Left ventricle myocardium inferior (tissue), 1 donor: ENCODE measurements at regions not wholly inside any gene's neighbourhood (a gene's known extent, or its start where the extent isn't known, plus 50 kb on each side); places are given as distances from the start of the nearest gene placed in this dataset.

Source experiments
- DNase-seq: peaks from one replicate; pipeline ENCODE4 v3.0.0-alpha.2; 2020
- H3K27ac ChIP-seq: fragments of 200-600 bp; replicated peaks from 2 replicates; pipeline ENCODE4 v1.8.0; 2021
- H3K27me3 ChIP-seq: fragments of 200-600 bp; 2 replicates; pipeline ENCODE4 v1.8.0; 2021; ENCODE audit warnings: low read depth
- H3K36me3 ChIP-seq: fragments of 200-600 bp; 2 replicates; pipeline ENCODE4 v1.8.0; 2021
- H3K4me1 ChIP-seq: fragments of 200-600 bp; 2 replicates; pipeline ENCODE4 v1.8.0; 2021
- H3K4me3 ChIP-seq: fragments of 200-600 bp; 2 replicates; pipeline ENCODE4 v1.8.0; 2021; ENCODE audit warnings: mild to moderate bottlenecking, moderate library complexity
- H3K9me3 ChIP-seq: fragments of 200-600 bp; replicated peaks from 2 replicates; pipeline ENCODE4 v1.8.0; 2021
- CTCF ChIP-seq: fragments of 200-600 bp; IDR thresholded peaks from 2 replicates; pipeline ENCODE4 v1.8.0; 2021; ENCODE audit warnings: antibody characterized with exemption, mild to moderate bottlenecking, borderline replicate concordance
- intact Hi-C: fragments of 100-400 bp; cut with micrococcal nuclease; formaldehyde crosslinking; loops from one replicate; pipeline ENCODE4 v1.11.0; 2022
- donor health status: DM: no; HTN: yes; CAD: no; lungs with severe emphysema.

- DNase-seq, result no peak
- no peak overlapping the region for H3K27ac ChIP-seq
- TF ChIP-seq CTCF, result no peak
- H3K9me3 ChIP-seq, result no peaks in the 10 kb centered on the region
- no peaks in the 10 kb centered on the region for H3K36me3 ChIP-seq
- H3K4me3 ChIP-seq, result no peak overlapping the region
- peaks cover 11% of the 10 kb centered on the region for H3K27me3 ChIP-seq
- no peaks in the 10 kb centered on the region for H3K4me1 ChIP-seq
- intact Hi-C loops, result no loop called here
Measured at GRCh38 chr4:111699165-111699564, 446.1 kb upstream of the FAM241A start.

GRCh38 chr4:111701102-111701501 lies 444.2 kb upstream of the FAM241A start:
- H3K27ac ChIP-seq, result no peak overlapping the region
- DNase-seq, result no peak
- H3K9me3 ChIP-seq, result no peaks in the 10 kb centered on the region
- TF ChIP-seq CTCF, result no peak
- intact Hi-C loops, result no loop called here
- no peaks in the 10 kb centered on the region for H3K27me3 ChIP-seq
- no peaks in the 10 kb centered on the region for H3K36me3 ChIP-seq
- no peaks in the 10 kb centered on the region for H3K4me1 ChIP-seq
- no peak overlapping the region for H3K4me3 ChIP-seq

- TF ChIP-seq CTCF, result no peak
- Histone ChIP-seq H3K4me1 (no peaks in the 10 kb centered on the region), H3K36me3 (no peaks in the 10 kb centered on the region), H3K4me3 (no peak overlapping the region), H3K9me3 (no peaks in the 10 kb centered on the region), H3K27me3 (no peaks in the 10 kb centered on the region), H3K27ac (no peak overlapping the region)
- intact Hi-C loops, result no loop called here
- DNase-seq, result no peak
Measured at GRCh38 chr4:111707491-111707890, 437.8 kb upstream of the FAM241A start.

GRCh38 chr4:111712093-111712677 lies 433.1 kb upstream of the FAM241A start:
- Histone ChIP-seq H3K36me3 (no peaks in the 10 kb centered on the region), H3K4me3 (no peak overlapping the region), H3K4me1 (no peaks in the 10 kb centered on the region), H3K27ac (no peak overlapping the region), H3K9me3 (no peaks in the 10 kb centered on the region), H3K27me3 (no peaks in the 10 kb centered on the region)
- intact Hi-C loops, result no loop called here
- TF ChIP-seq CTCF, result no peak
- no peak for DNase-seq

- no peaks in the 10 kb centered on the region for H3K36me3 ChIP-seq
- no peak for DNase-seq
- intact Hi-C loops, result no loop called here
Measured at GRCh38 chr4:111713276-111713675, 432.0 kb upstream of the FAM241A start.

More at GRCh38 chr4:111713276-111713675, 432.0 kb upstream of the FAM241A start:
- H3K4me1 ChIP-seq, result no peaks in the 10 kb centered on the region
- H3K4me3 ChIP-seq, result no peak overlapping the region
- TF ChIP-seq CTCF, result no peak
- H3K27ac ChIP-seq, result no peak overlapping the region
- no peaks in the 10 kb centered on the region for H3K27me3 ChIP-seq
- H3K9me3 ChIP-seq, result no peaks in the 10 kb centered on the region
